Lower leg skin (tissue), 3 donors: ENCODE measurements at regions not wholly inside any gene's neighbourhood (a gene's known extent, or its start where the extent isn't known, plus 50 kb on each side); places are given as distances from the start of the nearest gene placed in this dataset.

Source experiments
- CTCF ChIP-seq, 3 donors: fragments of 450-650 bp; IDR thresholded peaks; one replicate each; pipeline ENCODE4 v1.5.1; 2016; ENCODE audit warnings: antibody characterized with exemption in 3 of 3, mild to moderate bottlenecking in 3 of 3, moderate library complexity in 2 of 3
- POLR2A ChIP-seq, 2 donors: fragments of 450-650 bp; IDR thresholded peaks; one replicate each; pipeline ENCODE4 v1.6.1; 2016 to 2017; ENCODE audit warnings: antibody characterized with exemption in 2 of 2, mild to moderate bottlenecking in 1 of 2, moderate library complexity in 1 of 2

- TF ChIP-seq CTCF (IDR thresholded peaks at IDR 0.05) (no peak), POLR2A (IDR thresholded peaks at IDR 0.05) (no peak)
These were observed 81.4 kb downstream of the SPANXN3 start for GRCh38 chrX:143435916-143436315.
